Nephron (organoid): ENCODE measurements at regions not wholly inside any gene's neighbourhood (a gene's known extent, or its start where the extent isn't known, plus 50 kb on each side); places are given as distances from the start of the nearest gene placed in this dataset.

ENCODE experiments used
- H3K27ac Mint-ChIP-seq, 3 experiments: 2 replicates each; pipeline ENCODE4 v1.8.0; 2020; ENCODE audit warnings: mixed read lengths in 3 of 3, mild to moderate bottlenecking in 2 of 3, moderate library complexity in 1 of 3
- H3K27me3 Mint-ChIP-seq: 2 replicates; pipeline ENCODE4 v1.8.0; 2021; ENCODE audit warnings: low read depth, mild to moderate bottlenecking, moderate library complexity, mixed read lengths
- H3K36me3 Mint-ChIP-seq: 2 replicates; pipeline ENCODE4 v1.8.0; 2020; ENCODE audit warnings: low read depth, mixed read lengths
- H3K4me1 Mint-ChIP-seq: 2 replicates; pipeline ENCODE4 v1.8.0; 2020; ENCODE audit warnings: mixed read lengths
- H3K4me3 Mint-ChIP-seq, 3 experiments: 2 replicates each; pipeline ENCODE4 v1.8.0; 2020; ENCODE audit warnings: mild to moderate bottlenecking in 3 of 3, mixed read lengths in 3 of 3, moderate library complexity in 2 of 3
- H3K9me3 Mint-ChIP-seq: 2 replicates; pipeline ENCODE4 v1.8.0; 2020; ENCODE audit warnings: mixed read lengths
- CTCF ChIP-seq, 3 experiments: fragments of 200-600 bp; sonication (generic); IDR thresholded peaks; one replicate each; pipeline ENCODE4 v1.5.0; 2021; ENCODE audit warnings: antibody characterized with exemption in 3 of 3; ENCODE audit not compliant: unreplicated experiment in 3 of 3

DNA sequence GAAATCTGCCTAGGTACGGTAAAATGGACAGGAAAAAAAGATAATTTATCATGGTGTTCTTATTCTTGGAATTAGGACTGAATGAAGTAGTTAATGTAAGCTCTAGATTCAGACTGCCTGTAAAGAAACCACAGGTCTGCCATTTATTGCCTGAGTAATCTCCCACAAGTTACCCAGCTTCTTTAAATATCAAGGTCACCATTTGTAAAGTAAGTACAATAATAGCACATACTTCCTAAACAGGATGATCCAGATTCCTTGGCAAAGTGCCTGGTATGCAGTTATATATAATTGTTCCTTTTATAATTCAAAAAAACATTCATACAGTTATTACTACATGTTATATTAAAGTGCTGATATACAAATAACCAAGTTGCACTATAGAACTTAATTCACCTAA lies 368.6 kb downstream of the HNRNPD start:
- Mint-ChIP-seq H3K27ac (no peak overlapping the region), H3K36me3 (no peaks in the 10 kb centered on the region)
- TF ChIP-seq CTCF (IDR thresholded peaks at IDR 0.05; ENCODE audit: unreplicated experiment in 3 of 3), result no peak

GRCh38 chr4:81997313-81997712 lies 376.5 kb downstream of the HNRNPD start:
- H3K4me1 Mint-ChIP-seq, result no peaks in the 10 kb centered on the region
- no peak overlapping the region for H3K27ac Mint-ChIP-seq
- no peaks in the 10 kb centered on the region for H3K27me3 Mint-ChIP-seq
- H3K4me3 Mint-ChIP-seq, result no peak overlapping the region
- no peaks in the 10 kb centered on the region for H3K36me3 Mint-ChIP-seq
- H3K9me3 Mint-ChIP-seq, result peaks cover 3% of the 10 kb centered on the region
- no peak for TF ChIP-seq CTCF (IDR thresholded peaks at IDR 0.05; ENCODE audit: unreplicated experiment in 3 of 3)

More for the DNA sequence above, 368.6 kb downstream of the HNRNPD start:
- peaks cover 13% of the 10 kb centered on the region for H3K9me3 Mint-ChIP-seq
- H3K4me3 Mint-ChIP-seq, result no peak overlapping the region
- peaks cover 3% of the 10 kb centered on the region for H3K27me3 Mint-ChIP-seq
- peaks cover 10% of the 10 kb centered on the region for H3K4me1 Mint-ChIP-seq

GRCh38 chr4:81990898-81991297 lies 382.9 kb downstream of the HNRNPD start:
- no peak overlapping the region for H3K27ac Mint-ChIP-seq
- H3K9me3 Mint-ChIP-seq, result no peaks in the 10 kb centered on the region
- no peak overlapping the region for H3K4me3 Mint-ChIP-seq
- H3K36me3 Mint-ChIP-seq, result no peaks in the 10 kb centered on the region
- H3K27me3 Mint-ChIP-seq, result peaks cover 5% of the 10 kb centered on the region
- no peak for TF ChIP-seq CTCF (IDR thresholded peaks at IDR 0.05; ENCODE audit: unreplicated experiment in 3 of 3)
- no peaks in the 10 kb centered on the region for H3K4me1 Mint-ChIP-seq

- Mint-ChIP-seq H3K9me3 (no peaks in the 10 kb centered on the region), H3K36me3 (no peaks in the 10 kb centered on the region), H3K4me1 (no peaks in the 10 kb centered on the region), H3K4me3 (no peak overlapping the region), H3K27me3 (peaks cover 5% of the 10 kb centered on the region), H3K27ac (no peak overlapping the region)
- no peak for TF ChIP-seq CTCF (IDR thresholded peaks at IDR 0.05; ENCODE audit: unreplicated experiment in 3 of 3)
These were observed 383.6 kb downstream of the HNRNPD start for GRCh38 chr4:81990211-81990610.

DNA sequence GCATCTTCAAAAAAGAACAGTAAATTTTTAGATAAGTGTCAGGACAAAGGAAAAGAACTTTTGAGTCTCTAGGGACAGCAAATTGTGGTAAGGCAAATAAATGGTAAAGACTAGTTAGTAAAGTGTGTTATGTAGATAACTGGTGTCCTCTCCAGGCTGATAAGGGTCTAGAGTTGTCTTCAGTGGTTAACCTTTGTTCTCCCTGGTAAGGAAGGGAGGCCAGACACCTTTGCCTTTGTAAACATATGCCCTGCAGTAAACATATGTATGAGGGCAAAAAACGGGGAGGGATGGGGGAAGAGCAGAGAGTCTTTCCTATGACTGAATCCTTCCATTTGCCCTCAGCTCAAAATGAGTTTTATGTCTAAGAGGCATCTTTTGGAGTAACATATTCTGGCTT lies 384.6 kb downstream of the HNRNPD start:
- Mint-ChIP-seq H3K4me1 (no peaks in the 10 kb centered on the region), H3K4me3 (no peak overlapping the region), H3K27me3 (peaks cover 5% of the 10 kb centered on the region), H3K9me3 (no peaks in the 10 kb centered on the region), H3K36me3 (no peaks in the 10 kb centered on the region), H3K27ac (no peak overlapping the region)
- no peak for TF ChIP-seq CTCF (IDR thresholded peaks at IDR 0.05; ENCODE audit: unreplicated experiment in 3 of 3)

DNA sequence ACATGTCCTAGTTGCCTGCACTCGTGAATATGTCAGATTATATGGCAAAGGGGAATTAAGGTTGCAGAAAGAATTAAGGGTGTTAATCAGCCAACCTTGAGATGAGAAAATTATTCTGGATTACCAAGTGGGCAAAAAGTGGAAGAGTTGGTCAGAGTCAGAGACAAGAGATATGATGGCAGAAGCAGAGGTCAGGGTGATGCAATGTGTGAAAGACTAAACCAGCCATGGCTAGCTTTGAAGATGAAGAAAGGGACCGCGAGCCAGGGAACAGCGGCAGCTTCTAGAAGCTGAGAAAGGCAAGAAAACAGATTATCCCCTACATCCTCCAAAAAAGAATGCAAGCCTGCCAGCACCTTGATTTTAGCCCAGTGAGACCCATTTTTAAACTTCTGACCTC lies 385.6 kb downstream of the HNRNPD start:
- Mint-ChIP-seq H3K4me1 (no peaks in the 10 kb centered on the region), H3K9me3 (no peaks in the 10 kb centered on the region), H3K4me3 (no peak overlapping the region), H3K36me3 (no peaks in the 10 kb centered on the region), H3K27ac (no peak overlapping the region), H3K27me3 (peaks cover 5% of the 10 kb centered on the region)
- TF ChIP-seq CTCF (IDR thresholded peaks at IDR 0.05; ENCODE audit: unreplicated experiment in 3 of 3), result no peak
